ENCODE measurements at regions not wholly inside any gene's neighbourhood (a gene's known extent, or its start where the extent isn't known, plus 50 kb on each side); places are given as distances from the start of the nearest gene placed in this dataset.

GRCh38 chr11:115617767-115618166 lies 113.6 kb upstream of the CADM1 start:
- no peak for TF ChIP-seq EZH2 (IDR thresholded peaks at IDR 0.05; ENCODE audit: insufficient read depth, poor library complexity, severe bottlenecking)
- TF ChIP-seq EZH2phosphoT487 (IDR thresholded peaks at IDR 0.05; ENCODE audit: insufficient read depth, low read depth) = no peak
- Histone ChIP-seq H3K36me3 (ENCODE audit: low read depth) (no peaks in the 10 kb centered on the region), H3K9ac (no peak overlapping the region), H2AFZ (no peak overlapping the region), H3K27me3 (replicated peaks; ENCODE audit: insufficient read depth) (peaks cover 7% of the 10 kb centered on the region; the same call in 1 of the 2 replicates), H3K9me3 (ENCODE audit: low read depth) (no peaks in the 10 kb centered on the region), H4K20me1 (ENCODE audit: insufficient read depth) (no peaks in the 10 kb centered on the region), H3K9me2 (ENCODE audit: insufficient read depth) (no peaks in the 10 kb centered on the region), H3K27ac (no peak overlapping the region), H3K4me2 (ENCODE audit: unreplicated experiment) (no peak overlapping the region), H3F3A (ENCODE audit: insufficient read depth) (0 out of 2 replicates have a peak, but pooled peaks cover 3% of the 10 kb centered on the region), H3K4me1 (ENCODE audit: insufficient read depth) (peaks cover 6% of the 10 kb centered on the region; the same call in 1 of the 2 replicates), H3K4me3 (no peak overlapping the region), H3K79me2 (ENCODE audit: insufficient read depth) (no peaks in the 10 kb centered on the region)
- no peak for DNase-seq
- in situ Hi-C loops (cut with MboI) = no loop called here
- WGBS, 2 experiments (ENCODE audit: low coverage in 1 of 2, low lambda C conversion rate in 2 of 2, missing lambda C conversion rate in 2 of 2) = 39 to 55% methylated on average over 2 of the region's 2 CpGs

GRCh38 chr11:115616971-115617370 lies 112.8 kb upstream of the CADM1 start:
- Histone ChIP-seq H3K27ac (no peak overlapping the region), H3K9me3 (ENCODE audit: low read depth) (no peaks in the 10 kb centered on the region), H3K36me3 (ENCODE audit: low read depth) (no peaks in the 10 kb centered on the region), H2AFZ (no peak overlapping the region), H3K27me3 (replicated peaks; ENCODE audit: insufficient read depth) (peaks cover 7% of the 10 kb centered on the region; the same call in 1 of the 2 replicates), H3K9ac (no peak overlapping the region), H3F3A (ENCODE audit: insufficient read depth) (no peaks in the 10 kb centered on the region), H3K4me2 (ENCODE audit: unreplicated experiment) (no peak overlapping the region), H3K4me3 (no peak overlapping the region), H3K9me2 (ENCODE audit: insufficient read depth) (no peaks in the 10 kb centered on the region), H3K4me1 (ENCODE audit: insufficient read depth) (no peaks in the 10 kb centered on the region), H4K20me1 (ENCODE audit: insufficient read depth) (no peaks in the 10 kb centered on the region), H3K79me2 (ENCODE audit: insufficient read depth) (no peaks in the 10 kb centered on the region)
- TF ChIP-seq EZH2 (IDR thresholded peaks at IDR 0.05; ENCODE audit: insufficient read depth, poor library complexity, severe bottlenecking) (no peak), EZH2phosphoT487 (IDR thresholded peaks at IDR 0.05; ENCODE audit: insufficient read depth, low read depth) (no peak)
- DNase-seq = peak; percentile 45
- 2 to 3% methylated on average over 2 of the region's 2 CpGs for WGBS, 2 experiments (ENCODE audit: low coverage in 1 of 2, low lambda C conversion rate in 2 of 2, missing lambda C conversion rate in 2 of 2)
- in situ Hi-C loops (cut with MboI) = no loop called here

GRCh38 chr11:115613986-115614632 lies 109.9 kb upstream of the CADM1 start:
- DNase-seq = peak; percentile 58
- Histone ChIP-seq H4K20me1 (ENCODE audit: insufficient read depth) (no peaks in the 10 kb centered on the region), H3K36me3 (ENCODE audit: low read depth) (no peaks in the 10 kb centered on the region), H3K4me3 (no peak overlapping the region), H3K27ac (no peak overlapping the region), H3K9me3 (ENCODE audit: low read depth) (no peaks in the 10 kb centered on the region), H3F3A (ENCODE audit: insufficient read depth) (no peaks in the 10 kb centered on the region), H3K9ac (no peak overlapping the region), H2AFZ (no peak overlapping the region), H3K79me2 (ENCODE audit: insufficient read depth) (no peaks in the 10 kb centered on the region), H3K9me2 (ENCODE audit: insufficient read depth) (no peaks in the 10 kb centered on the region), H3K4me2 (ENCODE audit: unreplicated experiment) (no peak overlapping the region), H3K4me1 (ENCODE audit: insufficient read depth) (no peaks in the 10 kb centered on the region), H3K27me3 (replicated peaks; ENCODE audit: insufficient read depth) (no peaks in the 10 kb centered on the region)
- in situ Hi-C loops (cut with MboI) = no loop called here
- 34 to 35% methylated on average over 9 of the region's 9 CpGs for WGBS, 2 experiments (ENCODE audit: low coverage in 1 of 2, low lambda C conversion rate in 2 of 2, missing lambda C conversion rate in 2 of 2)
- TF ChIP-seq EZH2 (IDR thresholded peaks at IDR 0.05; ENCODE audit: insufficient read depth, poor library complexity, severe bottlenecking) (no peak), EZH2phosphoT487 (IDR thresholded peaks at IDR 0.05; ENCODE audit: insufficient read depth, low read depth) (no peak)

- no peak overlapping the region for H3K4me2 ChIP-seq (ENCODE audit: unreplicated experiment)
Measured at GRCh38 chr11:115613004-115613403, 108.8 kb upstream of the CADM1 start.

More at GRCh38 chr11:115613004-115613403, 108.8 kb upstream of the CADM1 start:
- no peak for DNase-seq
- WGBS, 2 experiments (ENCODE audit: low coverage in 1 of 2, low lambda C conversion rate in 2 of 2, missing lambda C conversion rate in 2 of 2) = 26 to 33% methylated on average over 3 of the region's 3 CpGs
- Histone ChIP-seq H3F3A (ENCODE audit: insufficient read depth) (no peaks in the 10 kb centered on the region), H3K4me3 (no peak overlapping the region), H2AFZ (no peak overlapping the region), H3K27ac (no peak overlapping the region), H3K9me2 (ENCODE audit: insufficient read depth) (no peaks in the 10 kb centered on the region), H3K9ac (no peak overlapping the region), H3K36me3 (ENCODE audit: low read depth) (no peaks in the 10 kb centered on the region), H3K9me3 (ENCODE audit: low read depth) (no peaks in the 10 kb centered on the region), H3K27me3 (replicated peaks; ENCODE audit: insufficient read depth) (no peaks in the 10 kb centered on the region), H3K4me1 (ENCODE audit: insufficient read depth) (no peaks in the 10 kb centered on the region), H4K20me1 (ENCODE audit: insufficient read depth) (no peaks in the 10 kb centered on the region), H3K79me2 (ENCODE audit: insufficient read depth) (no peaks in the 10 kb centered on the region)
- in situ Hi-C loops (cut with MboI) = no loop called here
- no peak for TF ChIP-seq EZH2phosphoT487 (IDR thresholded peaks at IDR 0.05; ENCODE audit: insufficient read depth, low read depth)
- TF ChIP-seq EZH2 (IDR thresholded peaks at IDR 0.05; ENCODE audit: insufficient read depth, poor library complexity, severe bottlenecking) = no peak

Data from GM23248 (cell line).